ENCODE measurements at regions not wholly inside any gene's neighbourhood (a gene's known extent, or its start where the extent isn't known, plus 50 kb on each side); places are given as distances from the start of the nearest gene placed in this dataset.

DNA sequence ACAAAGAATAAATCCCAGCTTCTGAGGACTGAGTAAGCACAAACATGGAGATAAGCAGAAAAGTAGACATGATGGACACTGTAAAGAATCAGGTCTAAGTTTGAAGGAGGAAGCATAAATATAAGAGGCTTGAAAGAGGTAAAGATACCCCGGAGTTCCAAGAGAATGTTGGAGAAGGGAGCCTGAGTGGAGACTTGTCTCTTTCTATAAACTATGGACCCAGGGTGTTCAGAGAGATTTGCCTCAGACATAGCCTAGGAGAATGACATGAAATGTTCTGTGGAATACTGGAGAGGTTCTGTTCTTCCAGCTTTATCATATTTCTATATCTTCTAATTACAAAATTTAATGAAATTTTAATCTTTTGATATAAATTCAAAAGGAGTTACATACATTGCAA lies 554.3 kb upstream of the B3GALT2 start:
- POLR2A ChIA-PET, result no interaction called here
- intact Hi-C loops (cut with micrococcal nuclease; ENCODE audit: unreplicated experiment), result no loop called here
- no peaks in the 10 kb centered on the region for H3K79me2 ChIP-seq (ENCODE audit: control insufficient read depth, insufficient read depth, low read length)
- no peak for DNase-seq (ENCODE audit: low read depth, low spot score)
- BruUV-seq (replicated peaks), result no TSS peak
- no peak overlapping the region for H3K27ac ChIP-seq (ENCODE audit: control insufficient read depth, insufficient read depth)
- WGBS (ENCODE audit: insufficient coverage, insufficient replicate concordance, low lambda C conversion rate, missing lambda C conversion rate), result 30% methylated on average over 1 of the region's 1 CpG
- no peaks in the 10 kb centered on the region for H3K9me3 ChIP-seq (replicated peaks; ENCODE audit: control insufficient read depth, insufficient read depth, low read length)
- in situ Hi-C loops (cut with MboI), result no loop called here
- CTCF ChIA-PET, result no interaction called here
- H3K36me3 ChIP-seq (ENCODE audit: control insufficient read depth in 2 of 2, insufficient read depth in 2 of 2, low read length in 1 of 2), result no peaks in the 10 kb centered on the region
- H3K4me3 ChIP-seq, result no peak overlapping the region
- FAIRE-seq, result no peak
- no peaks in the 10 kb centered on the region for H4K20me1 ChIP-seq (ENCODE audit: control insufficient read depth, insufficient read depth)
- H3K4me2 ChIP-seq (ENCODE audit: control insufficient read depth, insufficient read depth), result no peak overlapping the region
- RAD21 ChIA-PET (ENCODE audit: unreplicated experiment), result no interaction called here
- no peak overlapping the region for H3K9ac ChIP-seq (ENCODE audit: control insufficient read depth, insufficient read depth, low read length)
- no peak for ATAC-seq
- TF ChIP-seq MXI1 (IDR thresholded peaks at IDR 0.05; ENCODE audit: low read depth, low read length) (no peak), ZZZ3 (IDR thresholded peaks at IDR 0.05; ENCODE audit: control insufficient read depth, insufficient read length, low read depth) (no peak), ZNF274 (IDR thresholded peaks at IDR 0.05; ENCODE audit: insufficient read depth, insufficient read length) (no peak), MTA3 (IDR thresholded peaks at IDR 0.05; ENCODE audit: borderline replicate concordance, low read length) (no peak), POLR2AphosphoS5 (IDR thresholded peaks at IDR 0.05; ENCODE audit: low read length) (no peak), GATAD2B (conservative IDR thresholded peaks at IDR 0.05; ENCODE audit: low read depth) (no peak), SRF (IDR thresholded peaks at IDR 0.05; ENCODE audit: low read depth in 2 of 2, low read length in 2 of 2) (no peak), CTCF (IDR thresholded peaks at IDR 0.05 in 2 of 3, conservative IDR thresholded peaks at IDR 0.05 in 1 of 3; ENCODE audit: control insufficient read depth in 2 of 3, extremely low read depth in 1 of 3, insufficient read depth in 1 of 3, low read depth in 3 of 3, low read length in 3 of 3) (no peak)
- no peak overlapping the region for H2AFZ ChIP-seq (ENCODE audit: control insufficient read depth, low read depth, low read length)
- no peaks in the 10 kb centered on the region for H3K4me1 ChIP-seq (ENCODE audit: control insufficient read depth, insufficient read depth, low read length)
- SMC1A ChIA-PET (ENCODE audit: uncharacterized antibody, unreplicated experiment), result no interaction called here
- no peaks in the 10 kb centered on the region for H3K27me3 ChIP-seq (replicated peaks in 1 of 2; ENCODE audit: control insufficient read depth in 2 of 2, insufficient read depth in 2 of 2, low read length in 1 of 2)
